ENCODE measurements at regions not wholly inside any gene's neighbourhood (a gene's known extent, or its start where the extent isn't known, plus 50 kb on each side); places are given as distances from the start of the nearest gene placed in this dataset.
"Not testable (repeated sequence)": the region's sequence is repeated elsewhere in the genome, so short reads cannot be mapped to it uniquely, and the experiment has no call there.

- DNase-seq (ENCODE audit: low spot score): no peak
- FAIRE-seq: no peak
These were observed 285.0 kb upstream of the SPTLC3 start for GRCh38 chr20:12723811-12724210.

DNA sequence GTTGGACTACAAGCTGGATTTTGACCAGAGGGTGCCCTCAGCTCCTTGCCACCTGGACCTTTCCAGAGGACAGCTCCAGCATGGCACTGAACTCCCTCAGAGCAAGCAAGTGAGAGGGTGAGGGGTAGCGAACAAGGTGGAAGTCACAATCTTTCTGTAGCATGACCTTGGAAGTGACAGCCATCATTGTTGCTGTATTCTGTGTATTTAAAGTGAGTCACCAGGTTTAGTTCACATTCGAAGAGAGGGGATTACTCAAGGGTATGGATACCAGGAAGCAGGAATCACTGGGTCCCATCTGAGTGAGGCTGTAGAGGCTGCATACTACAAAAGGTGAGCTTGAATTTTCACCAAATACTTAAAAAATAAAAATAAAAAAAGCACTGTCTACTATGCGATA is 280.0 kb upstream of the SPTLC3 start:
- no peak for FAIRE-seq
- DNase-seq (ENCODE audit: low spot score): no peak

DNA sequence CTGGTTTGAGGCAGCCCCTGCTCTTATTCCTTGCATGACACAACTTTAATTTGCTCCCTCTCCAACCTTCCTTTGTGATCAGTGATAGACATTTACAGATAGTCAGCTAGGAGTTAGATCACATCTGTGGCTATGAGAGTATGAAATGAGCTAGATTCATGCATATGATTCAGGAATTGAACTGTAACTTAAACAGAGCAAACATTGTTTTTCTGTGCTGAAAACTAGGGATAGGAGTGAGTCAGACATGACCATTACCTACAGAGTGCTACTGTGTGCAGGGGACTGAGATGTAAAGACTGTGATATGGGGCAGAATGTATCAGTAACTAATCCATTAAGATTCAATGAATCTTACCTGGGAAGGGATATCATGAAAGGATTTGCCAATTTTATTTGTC is 279.4 kb upstream of the SPTLC3 start:
- DNase-seq (ENCODE audit: low spot score) (no peak), FAIRE-seq (no peak)

- DNase-seq (ENCODE audit: low spot score): no peak
These were observed 275.0 kb upstream of the SPTLC3 start for GRCh38 chr20:12733811-12734210.

GRCh38 chr20:12737497-12737896 is 271.3 kb upstream of the SPTLC3 start:
- FAIRE-seq: no peak
- no peak for DNase-seq (ENCODE audit: low spot score)

More at GRCh38 chr20:12733811-12734210, 275.0 kb upstream of the SPTLC3 start:
- no peak for FAIRE-seq

- DNase-seq (ENCODE audit: low spot score) (no peak), FAIRE-seq (no peak)
These were observed 270.9 kb upstream of the SPTLC3 start for GRCh38 chr20:12737900-12738299.

GRCh38 chr20:12740647-12741046 is 268.1 kb upstream of the SPTLC3 start:
- DNase-seq (ENCODE audit: low spot score): no peak
- FAIRE-seq: no peak

GRCh38 chr20:12744037-12744436 is 264.7 kb upstream of the SPTLC3 start:
- FAIRE-seq (no peak), DNase-seq (ENCODE audit: low spot score) (no peak)

GRCh38 chr20:12748359-12748994 is 260.3 kb upstream of the SPTLC3 start:
- no peak for DNase-seq (ENCODE audit: low spot score)
- FAIRE-seq: no peak

DNA sequence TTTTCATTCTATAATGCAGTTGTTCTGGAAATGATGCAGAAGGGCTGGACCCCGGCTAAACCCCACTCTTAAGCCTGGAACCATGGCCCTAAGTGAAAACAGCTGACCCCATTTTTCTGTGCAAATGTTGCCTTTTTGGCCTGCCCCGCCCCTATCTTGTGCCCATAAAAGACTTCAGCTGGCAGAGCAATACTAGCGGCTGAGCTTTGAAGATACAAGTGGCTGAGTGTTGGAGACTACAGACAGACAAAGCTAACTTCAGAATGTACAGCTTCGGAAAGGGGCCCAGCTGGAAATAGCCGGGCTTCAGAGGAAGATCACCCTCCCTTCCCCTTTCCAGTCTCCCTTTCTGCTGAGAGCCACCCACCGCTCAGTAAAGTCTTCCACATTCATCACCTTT is 258.6 kb upstream of the SPTLC3 start:
- no peak for FAIRE-seq
- no peak for DNase-seq (ENCODE audit: low spot score)

DNA sequence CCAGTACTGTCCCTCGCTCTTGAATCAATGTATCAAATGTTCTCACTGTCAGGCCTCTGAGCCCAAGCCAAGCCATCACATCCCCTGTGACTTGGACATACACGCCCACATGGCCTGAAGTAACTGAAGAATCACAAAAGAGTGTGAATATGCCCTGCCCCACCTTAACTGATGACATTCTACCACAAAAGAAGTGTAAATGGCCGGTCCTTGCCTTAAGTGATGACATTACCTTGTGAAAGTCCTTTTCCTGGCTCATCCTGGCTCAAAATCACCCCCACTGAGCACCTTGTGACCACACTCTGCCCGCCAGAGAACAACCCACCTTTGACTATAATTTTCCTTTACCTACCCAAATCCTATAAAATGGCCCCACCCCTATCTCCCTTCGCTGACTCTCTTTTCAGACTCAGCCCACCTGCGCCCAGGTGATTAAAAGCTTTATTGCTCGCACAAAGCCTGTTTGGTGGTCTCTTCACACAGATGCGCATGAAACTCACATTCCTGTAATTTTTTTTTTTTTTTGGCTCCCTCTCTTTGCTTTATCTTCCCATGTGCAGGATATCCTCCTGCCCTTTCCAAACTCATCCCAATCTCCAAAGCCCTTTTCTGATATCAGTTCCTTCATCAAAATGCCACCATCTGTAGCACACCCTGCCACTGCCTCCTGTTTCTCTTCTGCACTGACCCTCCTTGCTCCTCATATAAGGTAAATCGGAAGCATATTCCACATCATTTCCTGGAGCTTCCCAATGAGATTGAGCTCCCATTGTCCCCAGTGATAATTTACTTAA is 255.7 kb upstream of the SPTLC3 start:
- not testable (repeated sequence) for DNase-seq (ENCODE audit: low spot score); FAIRE-seq

DNA sequence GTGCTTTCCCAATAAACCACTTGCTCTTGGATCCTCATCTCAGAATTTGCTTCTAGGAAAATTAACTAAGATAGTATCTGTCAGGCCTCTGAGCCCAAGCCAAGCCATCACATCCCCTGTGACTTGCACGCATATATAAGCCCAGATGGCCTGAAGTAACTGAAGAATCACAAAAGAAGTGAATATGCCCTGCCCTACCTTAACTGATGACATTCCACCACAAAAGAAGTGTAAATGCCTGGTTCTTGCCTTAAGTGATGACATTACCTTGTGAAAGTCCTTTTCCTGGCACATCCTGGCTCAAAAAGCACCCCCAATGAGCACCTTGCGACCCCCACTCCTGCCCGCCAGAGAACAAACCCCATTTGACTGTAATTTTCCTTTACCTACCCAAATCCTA is 255.0 kb upstream of the SPTLC3 start:
- not testable (repeated sequence) for FAIRE-seq; DNase-seq (ENCODE audit: low spot score)

DNA sequence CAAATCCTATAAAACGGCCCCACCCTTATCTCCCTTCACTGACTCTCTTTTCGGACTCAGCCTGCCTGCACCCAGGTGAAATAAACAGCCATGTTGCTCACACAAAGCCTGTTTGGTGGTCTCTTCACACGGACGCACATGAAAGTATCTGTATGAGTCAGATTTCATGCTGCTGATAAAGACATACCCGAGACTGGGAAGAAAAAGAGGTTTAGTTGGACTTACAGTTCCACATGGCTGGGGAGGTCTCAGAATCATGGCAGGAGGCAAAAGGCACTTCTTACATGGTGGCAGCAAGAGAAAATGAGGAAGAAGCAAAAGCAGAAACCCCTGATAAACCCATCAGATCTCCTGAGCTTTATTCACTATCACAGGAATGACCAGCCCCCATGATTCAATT is 249.3 kb upstream of the SPTLC3 start:
- not testable (repeated sequence) for FAIRE-seq; DNase-seq (ENCODE audit: low spot score)

DNA sequence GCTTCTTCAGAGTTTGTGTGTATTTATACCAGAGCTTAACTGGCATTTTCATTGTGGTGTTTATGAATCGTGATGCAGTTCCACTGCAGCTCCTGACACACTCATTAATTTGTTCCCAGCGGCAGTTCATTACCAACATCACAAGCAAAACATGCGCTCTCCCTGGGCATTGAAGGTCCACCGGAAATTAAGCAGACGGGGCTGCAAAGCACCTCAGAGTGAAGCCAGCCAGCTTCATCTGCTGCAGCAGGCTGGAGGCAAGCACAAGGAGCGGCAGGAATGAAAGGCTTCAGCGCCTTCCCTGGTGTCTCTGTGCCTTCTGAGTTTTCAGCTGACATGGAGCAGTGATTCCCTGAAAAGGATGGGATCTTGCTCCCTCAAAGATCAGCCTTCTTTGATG is 246.0 kb upstream of the SPTLC3 start:
- no peak for FAIRE-seq
- DNase-seq (ENCODE audit: low spot score): no peak

- DNase-seq (ENCODE audit: low spot score) (no peak), FAIRE-seq (no peak)
These were observed 245.4 kb upstream of the SPTLC3 start for GRCh38 chr20:12763406-12763805.

DNA sequence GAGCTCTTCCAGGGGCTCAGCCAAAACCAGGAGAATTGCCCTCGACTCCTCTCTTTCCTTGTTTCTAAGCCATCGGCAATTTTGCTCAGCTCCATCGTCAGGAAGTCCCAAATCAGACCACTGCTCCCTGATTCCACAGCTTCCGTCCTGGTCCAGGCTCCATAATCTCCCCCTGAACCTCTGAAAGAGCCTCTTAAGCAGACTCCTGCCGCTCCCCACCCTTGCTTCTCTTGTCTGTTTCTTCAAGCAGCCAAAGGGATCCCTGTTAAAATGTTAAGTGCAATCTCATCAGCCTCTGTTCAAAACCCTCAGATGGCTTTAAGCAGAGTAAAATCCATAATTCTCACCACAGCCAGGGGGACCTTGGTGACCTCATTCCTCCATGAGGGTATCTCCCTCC is 244.7 kb upstream of the SPTLC3 start:
- no peak for FAIRE-seq
- no peak for DNase-seq (ENCODE audit: low spot score)

- FAIRE-seq (no peak), DNase-seq (ENCODE audit: low spot score) (no peak)
These were observed 243.9 kb upstream of the SPTLC3 start for GRCh38 chr20:12764851-12765250.

DNA sequence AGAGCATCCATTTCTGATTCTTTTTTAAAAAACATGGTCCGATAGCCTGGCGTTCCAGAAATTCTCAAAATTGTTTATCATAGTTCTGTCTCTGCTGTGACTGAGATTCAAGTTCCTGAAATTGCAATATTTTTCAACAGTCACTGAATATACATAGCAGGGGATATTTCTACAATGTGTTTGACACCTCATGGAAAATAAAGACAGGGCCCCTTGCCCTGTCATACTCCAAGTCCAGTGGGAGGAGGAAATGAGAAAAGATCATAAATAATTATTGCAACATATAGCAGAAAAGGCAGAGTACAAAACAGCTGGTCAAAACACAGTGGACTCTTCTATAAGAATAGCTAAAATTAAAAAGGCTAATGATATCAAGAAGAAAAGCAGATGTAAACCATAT is 234.8 kb upstream of the SPTLC3 start:
- no peak for FAIRE-seq
- no peak for DNase-seq (ENCODE audit: low spot score)

DNA sequence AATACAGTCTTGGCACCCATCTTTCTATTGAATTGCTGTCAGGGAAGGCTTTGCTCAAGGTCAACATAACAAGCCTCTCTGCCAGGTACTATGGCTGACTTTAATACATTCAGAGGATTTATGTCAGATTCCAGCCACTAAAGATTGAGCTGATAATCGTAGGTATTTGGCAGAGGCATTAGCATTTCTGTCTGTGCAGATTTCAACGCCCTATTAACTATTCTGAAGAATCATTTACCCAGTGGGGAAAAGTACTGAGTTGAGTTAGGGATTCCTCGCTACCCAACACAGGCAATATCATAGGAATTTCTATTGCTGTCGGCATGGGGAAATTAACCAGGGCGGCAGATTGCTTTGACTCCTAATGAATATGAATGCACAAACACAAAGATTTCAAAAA is 233.7 kb upstream of the SPTLC3 start:
- FAIRE-seq (no peak), DNase-seq (ENCODE audit: low spot score) (no peak)

DNA sequence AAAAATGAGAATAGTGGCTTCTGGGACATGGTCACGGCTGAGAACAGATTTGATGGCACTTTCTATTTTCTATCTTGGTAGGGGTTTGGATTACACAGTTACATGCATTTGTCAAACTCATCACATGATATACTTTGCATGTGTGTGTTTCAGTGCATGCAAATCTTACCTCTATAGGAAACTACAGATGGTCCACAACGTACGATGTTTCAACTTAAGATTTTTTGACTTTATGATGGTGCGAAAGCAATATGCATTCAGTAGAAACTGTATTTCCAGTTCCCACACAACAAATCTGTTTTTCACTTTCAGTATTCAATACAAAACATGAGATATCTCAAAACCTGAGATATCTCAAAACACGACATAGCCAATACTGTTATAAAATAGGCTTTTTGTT is 231.8 kb upstream of the SPTLC3 start:
- DNase-seq (ENCODE audit: low spot score): no peak
- FAIRE-seq: no peak

- no peak for FAIRE-seq
- DNase-seq (ENCODE audit: low spot score): no peak
These were observed 222.5 kb upstream of the SPTLC3 start for GRCh38 chr20:12786276-12786675.

DNA sequence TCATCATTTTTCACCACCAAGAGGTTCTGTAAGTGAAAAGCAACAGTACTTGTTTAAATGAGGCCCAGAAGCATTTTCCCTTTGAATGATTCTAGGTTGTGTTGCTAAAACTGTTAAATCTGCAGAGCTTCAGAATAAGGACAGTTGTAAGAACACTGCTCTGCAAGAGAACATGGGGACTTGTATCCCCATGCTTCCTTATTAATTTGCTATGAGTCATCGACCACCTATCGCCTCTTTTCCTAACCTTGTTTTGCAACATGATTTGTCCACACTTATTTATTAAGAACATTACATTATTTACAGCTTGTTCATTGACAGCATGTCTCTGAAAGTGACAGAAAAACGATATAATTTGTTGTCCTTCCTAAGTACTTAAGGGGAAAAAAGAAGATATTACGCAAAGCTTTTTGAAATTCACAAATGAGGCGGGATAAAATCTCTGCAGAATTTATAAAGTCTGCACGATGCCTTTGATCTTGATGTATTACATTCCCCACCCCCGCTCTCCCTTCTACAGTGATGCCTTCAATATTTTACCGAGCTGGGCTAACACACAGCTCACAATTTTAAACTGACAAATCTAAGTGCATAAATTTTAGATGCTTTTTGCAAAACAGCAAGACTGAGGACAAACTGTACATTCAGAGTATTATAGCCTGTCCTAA is 220.0 kb upstream of the SPTLC3 start:
- DNase-seq (ENCODE audit: low spot score) (no peak), FAIRE-seq (no peak)

DNA sequence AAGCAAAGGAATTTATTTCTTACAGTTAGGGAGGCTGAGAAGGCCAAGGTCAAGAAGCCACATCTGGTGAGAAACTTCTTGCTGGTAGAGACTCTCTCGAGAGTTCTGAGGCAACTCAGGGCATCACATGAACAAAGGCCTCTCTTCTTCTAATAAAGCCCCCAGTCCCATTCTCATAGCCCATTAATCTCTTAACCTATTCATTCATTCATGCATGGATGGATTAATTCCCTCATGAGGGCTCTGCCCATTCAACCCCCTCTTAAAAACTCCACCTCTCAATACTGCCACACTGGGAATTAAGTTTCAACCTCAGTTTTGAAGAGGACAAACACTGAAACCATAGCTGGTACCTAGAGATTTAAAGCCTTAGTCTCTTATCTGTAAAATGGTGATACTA is 217.9 kb upstream of the SPTLC3 start:
- no peak for FAIRE-seq
- DNase-seq (ENCODE audit: low spot score): no peak

All from RCC 7860 (cell line).